HepG2 (cell line): ENCODE measurements at regions not wholly inside any gene's neighbourhood (a gene's known extent, or its start where the extent isn't known, plus 50 kb on each side); places are given as distances from the start of the nearest gene placed in this dataset.

ENCODE experiments used
- ATAC-seq: fragments of 200-7000 bp; cut with Tn5 transposase; 3 replicates; pipeline ENCODE4 v1.9.1; 2020; ENCODE audit warnings: mild to moderate bottlenecking, moderate library complexity
- BruUV-seq: library from RNA; stranded (reverse); fragments of 400-500 nt; replicated peaks from 2 replicates; lab custom pipeline; 2021; lab: Mats Ljungman, UMichigan
- CTCF ChIA-PET: fragments of 300-600 bp; formaldehyde crosslinking; extraction: SDS; loops from one replicate; lab custom pipeline; 2021; ENCODE audit warnings: low total read pairs, inconsistent platforms, low intra/inter-chr PET ratio; lab: Yijun Ruan, JAX
- POLR2A ChIA-PET: fragments of 350-600 bp; sonication (Branson Sonifier 250); formaldehyde crosslinking; loops from one replicate; lab custom pipeline; 2020; ENCODE audit warnings: antibody characterized with exemption, inconsistent platforms; lab: Yijun Ruan, JAX
- DNase-seq: peaks from one replicate; pipeline ENCODE4 v3.0.0-alpha.2; 2015; ENCODE audit warnings: low spot score
- FAIRE-seq: peaks from 3 replicates; lab custom pipeline; 2011; peaks lifted over from hg19 to GRCh38; lab: Jason Lieb, UNC
- H2AFZ ChIP-seq: one replicate; pipeline ENCODE4 v1.6.1; 2011; ENCODE audit warnings: low read length, inconsistent platforms
- H3K27ac ChIP-seq: fragments of 300-600 bp; 3 replicates; pipeline ENCODE4 v1.8.0; 2011; ENCODE audit warnings: mixed run types, mild to moderate bottlenecking, mixed read lengths, low read length, inconsistent platforms; ENCODE audit not compliant: insufficient read depth; ENCODE audit errors: extremely low read length
- H3K27me3 ChIP-seq, 2 experiments: fragments of 200-600 bp in 1 of 2; 2 replicates in 1 of 2; 3 replicates in 1 of 2; pipeline versions ENCODE4 v1.6.0 to v1.8.0; 2011; ENCODE audit warnings: low read length in 2 of 2, mild to moderate bottlenecking in 2 of 2, moderate library complexity in 2 of 2, inconsistent platforms in 1 of 2; ENCODE audit not compliant: insufficient read depth in 2 of 2, control insufficient read depth in 1 of 2
- H3K36me3 ChIP-seq, 2 experiments: fragments of 200-600 bp in 1 of 2; replicated peaks in 1 of 2; 2 replicates in 1 of 2; 3 replicates in 1 of 2; pipeline versions ENCODE4 v1.5.1 to v1.8.0; 2011; ENCODE audit warnings: low read length in 2 of 2, inconsistent platforms in 1 of 2; ENCODE audit not compliant: insufficient read depth in 2 of 2, control insufficient read depth in 1 of 2
- H3K4me1 ChIP-seq: 2 replicates; pipeline ENCODE4 v1.5.1; 2012; ENCODE audit warnings: low read length, inconsistent platforms; ENCODE audit not compliant: insufficient read depth
- H3K4me2 ChIP-seq: 2 replicates; pipeline ENCODE4 v1.6.0; 2011; ENCODE audit warnings: low read depth, low read length, inconsistent platforms
- H3K4me3 ChIP-seq, 3 experiments: fragments of 200-600 bp in 1 of 3; sonication (generic), shearing (Covaris generic) in 1 of 3; replicated peaks in 1 of 3; 2 replicates each; pipeline ENCODE4 v1.5.1; 2011 to 2016; ENCODE audit warnings: low read length in 3 of 3, inconsistent platforms in 2 of 3, low read depth in 2 of 3, mild to moderate bottlenecking in 2 of 3, control low read depth in 1 of 3, mixed read lengths in 1 of 3; ENCODE audit not compliant: insufficient read depth in 1 of 3
- H3K79me2 ChIP-seq: one replicate; pipeline ENCODE4 v1.6.1; 2011; ENCODE audit warnings: low read length, inconsistent platforms; ENCODE audit not compliant: insufficient read depth
- H3K9ac ChIP-seq: 2 replicates; pipeline ENCODE4 v1.6.0; 2011; ENCODE audit warnings: mild to moderate bottlenecking, low read depth, low read length, inconsistent platforms; ENCODE audit not compliant: insufficient read depth
- H3K9me3 ChIP-seq: 2 replicates; pipeline ENCODE4 v1.5.1; 2012; ENCODE audit warnings: mild to moderate bottlenecking, low read length
- H4K20me1 ChIP-seq: 2 replicates; pipeline ENCODE4 v1.6.0; 2011; ENCODE audit warnings: inconsistent platforms, mild to moderate bottlenecking, low read length, moderate library complexity; ENCODE audit not compliant: insufficient read depth
- EHMT2 ChIP-seq: fragments of 200-600 bp; sonication (generic); IDR thresholded peaks from 2 replicates; pipeline ENCODE4 v1.7.0; 2017; ENCODE audit warnings: antibody characterized with exemption, low read depth, low read length, borderline replicate concordance
- PAWR ChIP-seq: sonication (generic); formaldehyde crosslinking; IDR thresholded peaks from 2 replicates; pipeline ENCODE4 v1.4.0; 2020; ENCODE audit warnings: missing genetic modification reagents, mild to moderate bottlenecking, borderline replicate concordance
- RFX5 ChIP-seq: IDR thresholded peaks from 2 replicates; pipeline ENCODE4 v1.6.1; 2011; ENCODE audit warnings: low read depth, low read length, improper control_type of control experiment
- ZBTB8A ChIP-seq: sonication (generic); formaldehyde crosslinking; IDR thresholded peaks from 2 replicates; pipeline ENCODE4 v1.4.0; 2020; ENCODE audit warnings: mild to moderate bottlenecking, low read depth, missing genetic modification reagents, borderline replicate concordance
- ZNF510 ChIP-seq: sonication (generic); formaldehyde crosslinking; IDR thresholded peaks from 2 replicates; pipeline ENCODE4 v1.4.0; 2020; ENCODE audit warnings: low read depth, mild to moderate bottlenecking, missing genetic modification reagents
- ZNF567 ChIP-seq: sonication (generic); formaldehyde crosslinking; IDR thresholded peaks from 2 replicates; pipeline ENCODE4 v1.8.1; 2023; ENCODE audit warnings: mild to moderate bottlenecking, missing genetic modification reagents, borderline replicate concordance
- ZNF660 ChIP-seq: sonication (generic); formaldehyde crosslinking; IDR thresholded peaks from 2 replicates; pipeline ENCODE4 v1.5.1; 2020; ENCODE audit warnings: mild to moderate bottlenecking, low read depth, missing genetic modification reagents, borderline replicate concordance
- ZNF75D ChIP-seq: sonication (generic); formaldehyde crosslinking; IDR thresholded peaks from 2 replicates; pipeline ENCODE4 v1.8.1; 2023; ENCODE audit warnings: missing genetic modification reagents, mild to moderate bottlenecking, borderline replicate concordance
- WGBS: methylation state at CpG from one replicate; pipeline ENCODE4 v1.1.6; 2017; ENCODE audit warnings: low lambda C conversion rate; 5-methylcytosine and 5-hydroxymethylcytosine counted together
- in situ Hi-C: cut with HindIII; loops from 2 replicates; pipeline ENCODE4 v1.10.0; 2017; ENCODE audit warnings: low pct_unique_long_range_greater_than_20kb; ENCODE audit not compliant: extremely low pct_ligation_motif_present
- intact Hi-C: fragments of 100-400 bp; cut with micrococcal nuclease; formaldehyde crosslinking; loops from one replicate; pipeline ENCODE4 v1.10.0; 2022; ENCODE audit not compliant: unreplicated experiment
- TF ChIP-seq, protein P1 (sequence below): sonication (generic); formaldehyde crosslinking; IDR thresholded peaks from 2 replicates; pipeline ENCODE4 v1.4.0; 2020; ENCODE audit warnings: mild to moderate bottlenecking, missing genetic modification reagents
- TF ChIP-seq, protein P2 (sequence below): sonication (generic); formaldehyde crosslinking; IDR thresholded peaks from 2 replicates; pipeline ENCODE4 v1.4.0; 2020; ENCODE audit warnings: mild to moderate bottlenecking, missing genetic modification reagents
- TF ChIP-seq, protein P3 (sequence below): sonication (generic); formaldehyde crosslinking; IDR thresholded peaks from 2 replicates; pipeline ENCODE4 v1.5.0; 2020; ENCODE audit warnings: mild to moderate bottlenecking, missing genetic modification reagents, borderline replicate concordance

DNA sequence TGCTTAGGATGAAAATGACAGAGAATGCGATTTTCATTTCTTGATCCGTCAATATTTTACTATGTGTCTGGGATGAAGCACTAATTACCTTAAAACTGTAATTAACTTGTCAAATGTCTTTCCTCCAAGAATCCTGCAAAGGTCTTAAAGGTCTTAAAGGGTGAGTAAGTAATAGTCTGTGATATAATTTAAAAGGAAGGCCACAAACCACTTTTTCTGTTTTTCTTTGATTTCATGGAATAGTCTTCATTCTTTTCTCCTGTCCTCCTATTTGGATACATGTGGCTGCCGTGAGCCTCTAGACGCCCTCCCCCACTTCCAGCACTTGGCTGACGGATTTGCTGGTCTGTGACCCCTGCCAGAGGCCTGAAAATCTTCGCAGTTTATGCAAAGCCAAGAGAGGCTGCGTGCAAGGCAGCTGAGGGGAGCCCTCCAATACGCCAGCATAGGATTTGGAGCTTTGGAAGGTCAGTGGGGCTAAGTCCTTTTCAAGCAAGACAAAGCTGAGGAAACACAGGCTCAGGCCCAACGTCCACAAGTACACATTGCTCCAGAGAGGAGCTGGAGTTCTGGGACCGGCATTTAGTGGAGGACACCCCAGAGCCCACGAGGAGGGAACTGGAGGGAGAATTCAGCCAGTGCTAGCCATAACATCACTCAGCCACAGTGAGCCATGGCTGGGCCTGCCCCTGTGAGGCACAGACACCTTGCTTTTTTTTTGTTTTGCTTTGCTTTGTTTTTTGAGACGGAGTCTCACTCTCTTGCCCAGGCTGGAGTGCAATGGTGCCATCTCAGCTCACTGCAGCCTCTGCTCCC lies 382.6 kb downstream of the SMOC2 start:
- no peak overlapping the region for H3K9ac ChIP-seq
- 15% methylated on average over 11 of the region's 12 CpGs for WGBS
- intact Hi-C loops (no loop called here), in situ Hi-C loops (no loop called here)
- no peak overlapping the region for H3K4me2 ChIP-seq
- peaks cover 6 to 33% of the 10 kb centered on the region in 2 experiments; a peak in 4 of 5 replicates for H3K27me3 ChIP-seq
- H3K79me2 ChIP-seq: no peaks in the 10 kb centered on the region
- no peaks in the 10 kb centered on the region for H3K36me3 ChIP-seq
- H3K4me1 ChIP-seq: no peaks in the 10 kb centered on the region
- no peaks in the 10 kb centered on the region for H4K20me1 ChIP-seq
- no peaks in the 10 kb centered on the region for H3K9me3 ChIP-seq
- H3K4me3 ChIP-seq: no peak overlapping the region
- DNase-seq (no peak), FAIRE-seq (no peak), ATAC-seq (no peak)
- BruUV-seq: no TSS peak
- H2AFZ ChIP-seq: no peak overlapping the region
- no peak overlapping the region for H3K27ac ChIP-seq
- ChIA-PET POLR2A (no interaction called here), CTCF (no interaction called here)
- TF ChIP-seq, protein P1, sequence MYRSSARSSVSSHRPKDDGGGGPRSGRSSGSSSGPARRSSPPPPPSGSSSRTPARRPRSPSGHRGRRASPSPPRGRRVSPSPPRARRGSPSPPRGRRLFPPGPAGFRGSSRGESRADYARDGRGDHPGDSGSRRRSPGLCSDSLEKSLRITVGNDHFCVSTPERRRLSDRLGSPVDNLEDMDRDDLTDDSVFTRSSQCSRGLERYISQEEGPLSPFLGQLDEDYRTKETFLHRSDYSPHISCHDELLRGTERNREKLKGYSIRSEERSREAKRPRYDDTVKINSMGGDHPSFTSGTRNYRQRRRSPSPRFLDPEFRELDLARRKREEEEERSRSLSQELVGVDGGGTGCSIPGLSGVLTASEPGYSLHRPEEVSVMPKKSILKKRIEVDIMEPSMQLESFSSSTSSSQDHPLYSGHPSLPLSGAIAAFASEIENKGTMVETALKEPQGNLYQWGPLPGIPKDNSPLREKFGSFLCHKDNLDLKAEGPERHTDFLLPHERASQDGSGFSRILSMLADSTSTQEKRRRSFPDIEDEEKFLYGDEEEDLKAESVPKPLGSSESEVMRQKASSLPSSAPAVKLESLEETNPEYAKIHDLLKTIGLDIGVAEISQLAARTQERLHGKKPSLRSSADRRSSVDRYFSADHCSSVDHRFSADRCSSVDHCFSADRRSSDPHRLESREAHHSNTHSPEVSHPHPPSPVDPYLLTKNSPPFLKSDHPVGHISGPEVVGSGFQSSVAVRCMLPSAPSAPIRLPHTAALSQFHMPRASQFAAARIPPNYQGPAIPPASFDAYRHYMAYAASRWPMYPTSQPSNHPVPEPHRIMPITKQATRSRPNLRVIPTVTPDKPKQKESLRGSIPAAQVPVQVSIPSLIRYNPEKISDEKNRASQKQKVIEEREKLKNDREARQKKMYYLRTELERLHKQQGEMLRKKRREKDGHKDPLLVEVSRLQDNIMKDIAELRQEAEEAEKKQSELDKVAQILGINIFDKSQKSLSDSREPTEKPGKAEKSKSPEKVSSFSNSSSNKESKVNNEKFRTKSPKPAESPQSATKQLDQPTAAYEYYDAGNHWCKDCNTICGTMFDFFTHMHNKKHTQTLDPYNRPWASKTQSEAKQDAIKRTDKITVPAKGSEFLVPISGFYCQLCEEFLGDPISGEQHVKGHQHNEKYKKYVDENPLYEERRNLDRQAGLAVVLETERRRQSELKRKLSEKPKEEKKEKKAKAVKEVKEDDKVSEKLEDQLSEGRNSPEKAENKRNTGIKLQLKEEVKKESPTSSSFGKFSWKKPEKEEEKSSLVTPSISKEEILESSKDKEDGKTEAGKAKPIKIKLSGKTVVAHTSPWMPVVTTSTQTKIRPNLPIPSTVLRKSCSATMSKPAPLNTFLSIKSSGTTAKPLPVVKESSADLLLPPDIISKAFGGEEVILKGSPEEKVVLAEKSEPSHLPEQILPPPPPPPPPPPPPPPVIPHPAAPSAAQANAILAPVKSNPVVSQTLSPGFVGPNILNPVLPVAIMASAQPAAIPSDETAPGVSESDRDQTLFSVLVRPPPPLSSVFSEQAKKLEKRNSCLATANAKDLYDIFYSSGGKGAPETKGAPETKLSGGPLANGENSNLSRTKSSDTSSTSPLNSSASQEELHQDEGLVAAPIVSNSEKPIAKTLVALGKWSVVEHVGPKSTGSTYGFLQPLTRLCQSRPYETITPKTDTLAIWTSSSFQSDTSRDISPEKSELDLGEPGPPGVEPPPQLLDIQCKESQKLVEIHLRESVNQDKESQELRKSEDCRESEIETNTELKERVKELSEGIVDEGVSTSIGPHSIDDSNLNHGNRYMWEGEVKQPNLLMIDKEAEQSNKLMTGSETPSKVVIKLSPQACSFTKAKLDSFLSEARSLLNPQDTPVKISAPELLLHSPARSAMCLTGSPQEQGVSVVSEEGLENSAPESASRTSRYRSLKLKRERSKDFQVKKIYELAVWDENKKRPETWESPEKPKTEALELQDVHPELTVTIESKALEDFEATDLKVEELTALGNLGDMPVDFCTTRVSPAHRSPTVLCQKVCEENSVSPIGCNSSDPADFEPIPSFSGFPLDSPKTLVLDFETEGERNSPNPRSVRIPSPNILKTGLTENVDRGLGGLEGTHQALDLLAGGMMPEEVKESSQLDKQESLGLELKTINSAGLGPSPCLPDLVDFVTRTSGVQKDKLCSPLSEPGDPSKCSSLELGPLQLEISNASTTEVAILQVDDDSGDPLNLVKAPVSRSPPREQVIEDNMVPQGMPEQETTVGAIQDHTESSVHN (CRISPR knock-in tag): no peak
- TF ChIP-seq PAWR (no peak), ZNF660 (CRISPR knock-in tag) (no peak), ZNF567 (CRISPR knock-in tag) (no peak), ZNF75D (no peak), ZNF510 (CRISPR knock-in tag) (no peak), RFX5 (no peak), EHMT2 (no peak), ZBTB8A (CRISPR knock-in tag) (no peak)
- TF ChIP-seq, protein P2, sequence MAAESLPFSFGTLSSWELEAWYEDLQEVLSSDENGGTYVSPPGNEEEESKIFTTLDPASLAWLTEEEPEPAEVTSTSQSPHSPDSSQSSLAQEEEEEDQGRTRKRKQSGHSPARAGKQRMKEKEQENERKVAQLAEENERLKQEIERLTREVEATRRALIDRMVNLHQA (CRISPR knock-in tag): no peak
- TF ChIP-seq, protein P3, sequence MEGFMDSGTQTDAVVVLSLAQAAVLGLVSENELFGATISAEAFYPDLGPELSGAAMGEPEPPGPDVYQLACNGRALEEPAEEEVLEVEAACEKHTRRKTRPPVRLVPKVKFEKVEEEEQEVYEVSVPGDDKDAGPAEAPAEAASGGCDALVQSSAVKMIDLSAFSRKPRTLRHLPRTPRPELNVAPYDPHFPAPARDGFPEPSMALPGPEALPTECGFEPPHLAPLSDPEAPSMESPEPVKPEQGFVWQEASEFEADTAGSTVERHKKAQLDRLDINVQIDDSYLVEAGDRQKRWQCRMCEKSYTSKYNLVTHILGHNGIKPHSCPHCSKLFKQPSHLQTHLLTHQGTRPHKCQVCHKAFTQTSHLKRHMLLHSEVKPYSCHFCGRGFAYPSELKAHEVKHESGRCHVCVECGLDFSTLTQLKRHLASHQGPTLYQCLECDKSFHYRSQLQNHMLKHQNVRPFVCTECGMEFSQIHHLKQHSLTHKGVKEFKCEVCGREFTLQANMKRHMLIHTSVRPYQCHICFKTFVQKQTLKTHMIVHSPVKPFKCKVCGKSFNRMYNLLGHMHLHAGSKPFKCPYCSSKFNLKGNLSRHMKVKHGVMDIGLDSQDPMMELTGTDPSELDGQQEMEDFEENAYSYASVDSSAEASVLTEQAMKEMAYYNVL: no peak
